ENCODE measurements at regions not wholly inside any gene's neighbourhood (a gene's known extent, or its start where the extent isn't known, plus 50 kb on each side); places are given as distances from the start of the nearest gene placed in this dataset.

DNA sequence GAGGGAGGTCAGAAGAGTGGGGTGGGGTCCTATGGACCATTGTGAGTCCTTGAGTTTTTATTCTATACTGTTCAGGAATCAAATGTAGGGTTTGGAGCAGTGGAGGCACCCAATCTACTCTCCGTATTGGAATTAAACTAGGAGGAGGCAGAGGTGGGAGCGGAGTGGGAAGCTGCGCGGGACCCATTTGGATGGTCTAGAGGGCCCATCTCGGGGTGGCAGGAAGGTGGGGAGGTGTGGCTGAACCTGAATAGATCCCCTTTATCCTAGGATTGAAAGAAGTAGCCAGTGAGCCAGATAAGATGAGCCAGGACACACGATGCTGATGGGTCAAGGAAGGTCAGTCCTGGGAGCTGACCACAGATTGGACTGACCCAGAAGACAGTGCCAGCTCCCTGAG, 325.8 kb downstream of the AJAP1 start:
- TF ChIP-seq MAX (IDR thresholded peaks at IDR 0.05) (no peak), TAF1 (conservative IDR thresholded peaks at IDR 0.05) (no peak), RAD21 (IDR thresholded peaks at IDR 0.05) (no peak), JUND (IDR thresholded peaks at IDR 0.05) (no peak), NR2F2 (IDR thresholded peaks at IDR 0.05) (no peak), YY1 (IDR thresholded peaks at IDR 0.05) (no peak), FOXA1 (IDR thresholded peaks at IDR 0.05) (no peak), REST (IDR thresholded peaks at IDR 0.05) (no peak), SP1 (IDR thresholded peaks at IDR 0.05) (no peak)
- TF ChIP-seq, protein P1, sequence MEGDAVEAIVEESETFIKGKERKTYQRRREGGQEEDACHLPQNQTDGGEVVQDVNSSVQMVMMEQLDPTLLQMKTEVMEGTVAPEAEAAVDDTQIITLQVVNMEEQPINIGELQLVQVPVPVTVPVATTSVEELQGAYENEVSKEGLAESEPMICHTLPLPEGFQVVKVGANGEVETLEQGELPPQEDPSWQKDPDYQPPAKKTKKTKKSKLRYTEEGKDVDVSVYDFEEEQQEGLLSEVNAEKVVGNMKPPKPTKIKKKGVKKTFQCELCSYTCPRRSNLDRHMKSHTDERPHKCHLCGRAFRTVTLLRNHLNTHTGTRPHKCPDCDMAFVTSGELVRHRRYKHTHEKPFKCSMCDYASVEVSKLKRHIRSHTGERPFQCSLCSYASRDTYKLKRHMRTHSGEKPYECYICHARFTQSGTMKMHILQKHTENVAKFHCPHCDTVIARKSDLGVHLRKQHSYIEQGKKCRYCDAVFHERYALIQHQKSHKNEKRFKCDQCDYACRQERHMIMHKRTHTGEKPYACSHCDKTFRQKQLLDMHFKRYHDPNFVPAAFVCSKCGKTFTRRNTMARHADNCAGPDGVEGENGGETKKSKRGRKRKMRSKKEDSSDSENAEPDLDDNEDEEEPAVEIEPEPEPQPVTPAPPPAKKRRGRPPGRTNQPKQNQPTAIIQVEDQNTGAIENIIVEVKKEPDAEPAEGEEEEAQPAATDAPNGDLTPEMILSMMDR (IDR thresholded peaks at IDR 0.05; ENCODE audit: low read depth, low read length, missing input control) = no peak
